ENCODE measurements at regions not wholly inside any gene's neighbourhood (a gene's known extent, or its start where the extent isn't known, plus 50 kb on each side); places are given as distances from the start of the nearest gene placed in this dataset.

DNA sequence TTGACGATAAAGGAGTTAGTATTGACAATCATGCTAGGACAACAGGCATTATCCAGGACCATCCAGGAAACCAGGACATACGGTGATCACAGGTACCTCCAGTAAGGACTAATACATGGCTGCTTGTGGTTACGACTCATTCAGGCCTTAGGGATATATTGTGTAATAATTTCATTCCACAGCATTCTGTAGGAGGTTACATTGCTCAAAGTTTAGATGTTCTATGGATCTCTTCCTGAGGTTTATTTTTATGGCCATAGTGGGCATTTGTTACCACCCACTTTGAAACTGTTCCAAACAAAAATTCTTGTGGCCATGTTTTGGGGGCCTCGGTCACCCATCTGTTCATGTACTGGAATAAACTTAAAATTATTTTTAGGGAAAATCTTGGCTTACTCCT lies 431.6 kb downstream of the METTL4 start:
- Mint-ChIP-seq H3K36me3 (ENCODE audit: insufficient read depth) (no peaks in the 10 kb centered on the region), H3K4me3 (ENCODE audit: low read depth) (no peak overlapping the region), H3K27me3 (peaks cover 3% of the 10 kb centered on the region), H3K9me3 (ENCODE audit: low read depth) (no peaks in the 10 kb centered on the region), H3K4me1 (ENCODE audit: low read depth) (no peaks in the 10 kb centered on the region), H3K27ac (no peak overlapping the region)
- DNase-seq (ENCODE audit: low spot score, unreplicated experiment), result no peak
- TF ChIP-seq, protein P1, sequence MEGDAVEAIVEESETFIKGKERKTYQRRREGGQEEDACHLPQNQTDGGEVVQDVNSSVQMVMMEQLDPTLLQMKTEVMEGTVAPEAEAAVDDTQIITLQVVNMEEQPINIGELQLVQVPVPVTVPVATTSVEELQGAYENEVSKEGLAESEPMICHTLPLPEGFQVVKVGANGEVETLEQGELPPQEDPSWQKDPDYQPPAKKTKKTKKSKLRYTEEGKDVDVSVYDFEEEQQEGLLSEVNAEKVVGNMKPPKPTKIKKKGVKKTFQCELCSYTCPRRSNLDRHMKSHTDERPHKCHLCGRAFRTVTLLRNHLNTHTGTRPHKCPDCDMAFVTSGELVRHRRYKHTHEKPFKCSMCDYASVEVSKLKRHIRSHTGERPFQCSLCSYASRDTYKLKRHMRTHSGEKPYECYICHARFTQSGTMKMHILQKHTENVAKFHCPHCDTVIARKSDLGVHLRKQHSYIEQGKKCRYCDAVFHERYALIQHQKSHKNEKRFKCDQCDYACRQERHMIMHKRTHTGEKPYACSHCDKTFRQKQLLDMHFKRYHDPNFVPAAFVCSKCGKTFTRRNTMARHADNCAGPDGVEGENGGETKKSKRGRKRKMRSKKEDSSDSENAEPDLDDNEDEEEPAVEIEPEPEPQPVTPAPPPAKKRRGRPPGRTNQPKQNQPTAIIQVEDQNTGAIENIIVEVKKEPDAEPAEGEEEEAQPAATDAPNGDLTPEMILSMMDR (IDR thresholded peaks at IDR 0.05; ENCODE audit: unreplicated experiment), result no peak

DNA sequence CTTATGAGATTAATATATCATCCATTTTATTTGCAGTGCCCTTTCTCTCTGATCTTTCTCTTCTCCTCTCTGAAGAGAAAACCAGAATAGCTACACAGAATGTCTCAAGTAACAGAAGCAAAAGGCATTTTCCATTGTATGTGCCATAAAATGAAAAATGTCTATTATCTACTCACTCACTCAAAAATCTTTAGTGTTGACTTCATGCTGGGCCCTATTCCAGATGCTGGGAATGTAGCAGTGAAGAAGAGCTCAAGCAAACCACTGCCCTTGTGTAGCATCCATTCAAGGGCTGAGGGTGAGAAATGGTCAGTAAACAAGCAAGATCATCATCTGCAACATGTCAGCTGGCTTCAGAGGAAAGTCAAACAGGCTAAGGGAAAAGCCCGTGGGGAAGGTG lies 427.7 kb downstream of the METTL4 start:
- no peak overlapping the region for H3K4me3 Mint-ChIP-seq (ENCODE audit: low read depth)
- DNase-seq (ENCODE audit: low spot score, unreplicated experiment), result no peak
- H3K27me3 Mint-ChIP-seq, result peaks cover 11% of the 10 kb centered on the region
- no peaks in the 10 kb centered on the region for H3K36me3 Mint-ChIP-seq (ENCODE audit: insufficient read depth)
- no peak overlapping the region for H3K27ac Mint-ChIP-seq
- no peaks in the 10 kb centered on the region for H3K9me3 Mint-ChIP-seq (ENCODE audit: low read depth)
- no peaks in the 10 kb centered on the region for H3K4me1 Mint-ChIP-seq (ENCODE audit: low read depth)
- TF ChIP-seq, protein P1 (IDR thresholded peaks at IDR 0.05; ENCODE audit: unreplicated experiment), result no peak

DNA sequence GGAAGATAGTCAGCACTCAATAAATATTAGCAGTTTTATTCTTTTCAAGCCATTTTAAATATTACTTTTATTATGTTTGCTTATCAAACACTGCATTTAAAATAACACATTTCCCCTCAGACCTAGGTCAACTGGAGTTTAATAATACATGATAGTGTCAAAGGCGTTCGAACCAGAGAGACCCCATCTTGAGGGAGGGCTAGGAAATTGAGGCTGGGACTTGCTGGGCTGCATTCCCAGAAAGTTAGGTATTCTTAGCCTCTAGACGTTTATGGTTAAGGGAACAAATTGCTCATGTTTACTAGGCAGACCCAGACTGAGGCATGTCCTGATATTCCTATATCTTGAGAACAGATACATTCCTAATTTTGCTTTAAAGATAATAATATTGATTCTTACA lies 426.5 kb downstream of the METTL4 start:
- no peak for DNase-seq (ENCODE audit: low spot score, unreplicated experiment)
- Mint-ChIP-seq H3K4me1 (ENCODE audit: low read depth) (no peaks in the 10 kb centered on the region), H3K9me3 (ENCODE audit: low read depth) (no peaks in the 10 kb centered on the region), H3K4me3 (ENCODE audit: low read depth) (no peak overlapping the region), H3K27me3 (peaks cover 13% of the 10 kb centered on the region), H3K36me3 (ENCODE audit: insufficient read depth) (no peaks in the 10 kb centered on the region), H3K27ac (no peak overlapping the region)
- TF ChIP-seq, protein P1 (IDR thresholded peaks at IDR 0.05; ENCODE audit: unreplicated experiment), result no peak

DNA sequence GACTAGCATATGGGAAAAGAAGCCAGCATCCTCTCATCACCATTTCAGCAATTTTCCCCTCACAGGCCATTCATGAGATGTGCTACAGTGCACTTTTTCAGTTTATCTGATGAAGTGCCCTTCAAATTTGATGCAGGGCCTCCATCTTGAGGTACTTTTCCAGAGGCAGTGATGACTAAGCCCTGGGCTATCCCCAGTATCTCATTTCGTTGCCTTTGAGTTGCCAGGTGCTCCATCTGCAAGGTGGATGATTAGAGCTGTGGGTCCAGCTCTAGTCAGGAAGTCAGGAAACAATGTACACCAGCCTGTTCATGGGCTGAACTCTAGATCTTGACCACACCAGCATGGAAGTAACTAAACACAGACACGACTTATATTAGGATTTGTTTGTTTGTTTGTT lies 425.2 kb downstream of the METTL4 start:
- H3K27me3 Mint-ChIP-seq, result peaks cover 13% of the 10 kb centered on the region
- H3K27ac Mint-ChIP-seq, result no peak overlapping the region

DNA sequence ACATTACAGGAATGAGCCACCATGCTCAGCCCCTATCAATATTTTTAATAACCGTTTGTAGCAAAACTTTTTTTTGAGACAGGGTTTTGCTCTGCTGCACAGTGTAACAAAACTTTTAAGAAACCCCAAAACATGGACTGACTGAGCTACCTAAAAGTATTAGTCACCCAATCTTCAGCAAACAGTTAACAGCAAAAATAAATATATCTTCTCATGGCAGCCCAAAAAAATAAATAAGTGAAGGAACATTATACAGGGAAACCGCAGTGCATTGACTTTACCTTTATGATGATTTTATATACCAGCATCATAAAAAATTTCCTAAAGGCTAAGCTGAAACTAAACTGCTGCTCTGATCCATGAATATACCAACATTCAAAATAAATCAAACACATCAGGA lies 424.6 kb downstream of the METTL4 start:
- DNase-seq (ENCODE audit: low spot score, unreplicated experiment), result no peak
- Mint-ChIP-seq H3K9me3 (ENCODE audit: low read depth) (no peaks in the 10 kb centered on the region), H3K4me1 (ENCODE audit: low read depth) (no peaks in the 10 kb centered on the region), H3K27me3 (peaks cover 10% of the 10 kb centered on the region), H3K27ac (no peak overlapping the region), H3K36me3 (ENCODE audit: insufficient read depth) (no peaks in the 10 kb centered on the region), H3K4me3 (ENCODE audit: low read depth) (no peak overlapping the region)
- TF ChIP-seq, protein P1 (IDR thresholded peaks at IDR 0.05; ENCODE audit: unreplicated experiment), result no peak

More for the DNA sequence above, 425.2 kb downstream of the METTL4 start:
- Mint-ChIP-seq H3K9me3 (ENCODE audit: low read depth) (no peaks in the 10 kb centered on the region), H3K4me1 (ENCODE audit: low read depth) (no peaks in the 10 kb centered on the region), H3K36me3 (ENCODE audit: insufficient read depth) (no peaks in the 10 kb centered on the region), H3K4me3 (ENCODE audit: low read depth) (no peak overlapping the region)
- DNase-seq (ENCODE audit: low spot score, unreplicated experiment), result no peak
- TF ChIP-seq, protein P1 (IDR thresholded peaks at IDR 0.05; ENCODE audit: unreplicated experiment), result no peak
